Fibroblast of pulmonary artery (primary cell): ENCODE measurements at regions not wholly inside any gene's neighbourhood (a gene's known extent, or its start where the extent isn't known, plus 50 kb on each side); places are given as distances from the start of the nearest gene placed in this dataset.
A peak's percentile ranks its signal among the peaks of the same experiment; 100 is the strongest.

Experiments
- DNase-seq: peaks from one replicate; pipeline ENCODE4 v3.0.0-alpha.2; 2010; ENCODE audit warnings: low read depth
- H3K4me3 ChIP-seq: replicated peaks from 2 replicates; pipeline ENCODE4 v1.5.1; 2011; ENCODE audit warnings: low read depth, mild to moderate bottlenecking, control low read depth, low read length, moderate library complexity
- CTCF ChIP-seq: IDR thresholded peaks from 2 replicates; pipeline ENCODE4 v1.5.1; 2011; ENCODE audit warnings: mild to moderate bottlenecking, control low read depth, low read length, inconsistent platforms; ENCODE audit errors: missing control alignments

DNA sequence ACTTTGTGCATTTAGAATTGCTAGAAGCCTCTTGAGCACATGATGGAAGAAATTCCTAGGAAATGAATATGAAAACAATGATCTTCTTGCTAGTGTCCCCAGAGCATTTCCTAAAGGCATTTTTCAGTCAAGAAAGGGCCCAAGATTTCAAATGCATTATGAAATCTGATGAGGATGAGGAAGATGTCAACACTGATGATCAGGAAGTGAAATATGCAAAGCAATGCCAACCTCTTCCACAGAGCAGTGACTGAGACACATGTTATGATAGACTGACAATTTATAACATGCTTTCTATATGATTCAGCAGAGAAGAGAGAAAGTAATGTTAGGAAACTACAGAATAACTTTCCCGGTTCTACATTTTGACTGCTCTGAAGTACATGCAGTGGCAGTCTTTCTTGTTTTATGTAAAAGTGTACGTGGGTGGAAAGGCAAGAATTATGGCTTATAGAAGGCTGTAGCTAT, 859.1 kb upstream of the GOT2 start:
- peak; percentile 48 for DNase-seq
- TF ChIP-seq CTCF = no peak
- no peak overlapping the region for H3K4me3 ChIP-seq

- H3K4me3 ChIP-seq = no peak overlapping the region
- peak; percentile 8 for DNase-seq
- TF ChIP-seq CTCF = no peak
These were observed 857.4 kb upstream of the GOT2 start for GRCh38 chr16:59591480-59591879.

DNA sequence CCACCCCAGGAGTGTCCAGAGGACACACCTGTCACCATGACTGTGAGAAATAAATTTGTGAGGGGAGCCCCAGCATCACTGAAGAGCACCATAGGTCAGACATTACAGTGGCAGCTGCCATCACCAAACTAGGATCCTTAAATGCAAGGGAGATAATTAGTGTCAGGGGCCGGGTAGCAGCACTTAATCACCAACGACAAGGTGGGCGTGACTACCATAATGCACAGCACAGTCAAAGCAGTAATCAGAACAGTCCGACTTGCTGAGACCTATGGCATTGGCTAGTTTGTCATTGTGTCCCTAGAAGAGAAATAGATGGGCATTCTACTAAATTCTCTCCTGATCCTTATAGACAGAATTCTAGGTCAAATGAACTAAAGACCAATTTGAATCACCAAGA, 856.7 kb upstream of the GOT2 start:
- no peak overlapping the region for H3K4me3 ChIP-seq
- DNase-seq = no peak
- no peak for TF ChIP-seq CTCF

DNA sequence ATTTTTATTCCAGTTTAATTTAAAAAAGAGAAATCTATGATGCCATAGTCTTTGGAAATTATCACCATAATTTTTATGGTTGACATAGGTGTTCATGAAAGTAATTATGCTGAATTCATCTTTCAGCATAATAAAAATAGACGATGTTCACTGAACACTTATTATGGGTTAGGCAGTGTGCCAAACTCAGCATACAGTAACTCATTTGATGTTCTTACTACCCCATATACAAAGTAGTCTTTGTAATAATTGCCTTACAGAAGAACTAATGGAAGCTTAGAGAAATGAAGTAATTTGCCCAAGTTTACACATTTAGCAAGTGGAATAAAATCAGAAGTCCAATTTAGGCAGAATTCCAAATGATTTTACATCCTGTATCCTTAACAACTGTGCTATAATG, 852.2 kb upstream of the GOT2 start:
- no peak for TF ChIP-seq CTCF
- no peak for DNase-seq
- H3K4me3 ChIP-seq = no peak overlapping the region

DNA sequence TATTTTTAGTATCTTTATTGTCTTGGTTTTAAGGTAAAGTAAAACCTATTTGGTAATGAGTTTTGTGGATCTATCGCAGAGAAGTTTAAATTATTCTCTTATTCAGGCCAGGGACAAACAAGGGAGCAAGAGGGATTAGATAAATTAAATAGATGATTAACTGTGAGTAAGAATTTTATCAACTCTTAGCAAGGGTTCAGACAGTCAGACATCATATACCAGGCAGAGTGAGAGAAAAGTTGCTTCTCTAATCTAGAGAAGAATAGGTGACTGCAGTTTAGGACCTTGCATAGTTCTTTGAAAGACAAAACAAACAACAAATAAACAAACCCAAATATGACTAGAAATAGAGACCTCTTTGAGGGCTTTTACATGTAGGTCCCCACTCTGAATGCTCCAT, 840.2 kb upstream of the GOT2 start:
- no peak overlapping the region for H3K4me3 ChIP-seq
- no peak for TF ChIP-seq CTCF
- no peak for DNase-seq

DNA sequence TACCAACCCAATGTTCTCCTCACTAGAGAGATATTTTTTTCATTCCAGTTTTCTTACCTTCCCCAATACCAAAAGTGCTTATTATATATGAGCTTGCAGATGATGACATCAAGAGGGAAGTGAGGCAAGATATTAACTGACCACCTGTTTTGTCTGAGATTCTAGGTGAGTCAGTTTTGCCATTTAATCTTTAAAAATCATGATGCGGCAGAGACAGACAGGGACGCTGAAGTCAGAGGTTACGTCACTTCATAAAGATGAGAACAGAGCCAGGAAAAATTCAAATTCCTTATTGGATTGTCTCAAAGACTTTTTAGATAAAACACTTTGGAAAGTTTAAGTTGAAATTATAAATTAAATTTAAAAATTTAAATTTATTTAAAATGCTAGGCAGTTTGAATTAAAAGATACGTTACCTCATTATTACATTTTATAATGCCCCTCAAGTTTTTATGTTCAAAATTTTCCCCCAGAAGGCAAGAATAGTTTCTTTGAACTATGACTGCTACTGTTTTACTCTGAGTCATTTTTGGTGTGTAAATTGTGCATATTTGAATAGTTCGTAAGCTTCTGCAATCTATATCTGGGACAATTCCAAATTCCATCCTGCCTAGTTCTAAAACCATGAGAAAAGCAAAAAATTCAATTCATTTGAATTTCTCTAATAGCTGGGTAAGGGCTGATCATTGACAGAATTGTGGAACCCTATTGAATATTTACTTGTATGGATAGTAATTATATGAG, 839.6 kb upstream of the GOT2 start:
- peak; percentile 71 for DNase-seq
- no peak for TF ChIP-seq CTCF
- no peak overlapping the region for H3K4me3 ChIP-seq

DNA sequence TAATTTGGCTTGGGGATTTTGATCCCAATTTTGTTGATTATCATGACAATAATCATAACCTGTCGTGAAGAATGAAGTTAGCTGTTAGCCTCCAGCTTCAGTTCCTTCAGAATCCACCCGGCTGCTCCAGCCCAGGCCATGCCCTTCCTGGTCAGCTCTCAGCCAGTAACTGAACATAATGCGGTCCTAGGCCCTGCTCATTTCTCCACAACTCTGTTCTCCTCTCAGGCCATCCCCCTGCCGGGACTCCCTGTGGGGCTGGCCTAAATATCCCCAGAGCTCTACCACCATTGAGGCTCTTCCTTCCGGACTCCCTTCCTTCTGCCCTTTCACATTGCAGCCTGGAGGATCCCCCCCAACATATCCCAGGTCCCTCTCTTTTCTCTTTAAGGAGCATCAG, 833.4 kb upstream of the GOT2 start:
- TF ChIP-seq CTCF = no peak
- H3K4me3 ChIP-seq = no peak overlapping the region
- no peak for DNase-seq
